SK-N-SH (cell line): ENCODE measurements at regions not wholly inside any gene's neighbourhood (a gene's known extent, or its start where the extent isn't known, plus 50 kb on each side); places are given as distances from the start of the nearest gene placed in this dataset.

Source experiments
- CTCF ChIA-PET: fragments of 300-600, 350-600 bp; formaldehyde crosslinking; extraction: SDS; loops from one replicate; lab custom pipeline; 2021; lab: Yijun Ruan, JAX
- POLR2A ChIA-PET: fragments of 350-600 bp; sonication (Branson Sonifier 250); formaldehyde crosslinking; extraction: SDS; loops from one replicate; lab custom pipeline; 2020; ENCODE audit warnings: antibody characterized with exemption, inconsistent platforms; lab: Yijun Ruan, JAX
- DNase-seq: peaks from one replicate; pipeline ENCODE4 v3.0.0; 2012
- H2AFZ ChIP-seq: fragments of 200-600 bp; sonication (generic); 2 replicates; pipeline ENCODE4 v1.8.1; 2016; ENCODE audit warnings: antibody characterized with exemption, mild to moderate bottlenecking, low read depth
- H3F3A ChIP-seq: fragments of 200-600 bp; sonication (generic); replicated peaks from 2 replicates; pipeline ENCODE3; 2016; ENCODE audit warnings: antibody characterized with exemption, mild to moderate bottlenecking; ENCODE audit not compliant: insufficient read depth
- H3K27ac ChIP-seq, 2 experiments: fragments of 200-500 bp in 1 of 2; fragments of 200-600 bp in 1 of 2; sonication (Bioruptor generic) in 1 of 2; sonication (generic), shearing (Covaris generic) in 1 of 2; 2 replicates each; pipeline versions ENCODE4 v1.5.1 to v1.6.1; 2014 to 2016; ENCODE audit warnings: low read depth in 2 of 2, inconsistent platforms in 1 of 2, low read length in 1 of 2, mild to moderate bottlenecking in 1 of 2, mixed read lengths in 1 of 2
- H3K27me3 ChIP-seq: fragments of 200-600 bp; sonication (generic), shearing (Covaris generic); 2 replicates; pipeline ENCODE4 v1.6.1; 2016; ENCODE audit warnings: mixed run types; ENCODE audit not compliant: insufficient read depth
- H3K36me3 ChIP-seq, 2 experiments: fragments of 200-500 bp in 1 of 2; fragments of 200-600 bp in 1 of 2; sonication (Bioruptor generic) in 1 of 2; sonication (generic) in 1 of 2; replicated peaks in 1 of 2; 2 replicates each; pipeline versions ENCODE3 to v1.5.1; 2014 to 2016; ENCODE audit warnings: low read length in 1 of 2, mild to moderate bottlenecking in 1 of 2; ENCODE audit not compliant: insufficient read depth in 2 of 2, control insufficient read depth in 1 of 2
- H3K4me1 ChIP-seq, 2 experiments: fragments of 200-500 bp in 1 of 2; fragments of 200-600 bp in 1 of 2; sonication (Bioruptor generic) in 1 of 2; sonication (generic), shearing (Covaris generic) in 1 of 2; 2 replicates each; pipeline versions ENCODE4 v1.5.1 to v1.6.1; 2014 to 2016; ENCODE audit warnings: low read depth in 1 of 2, low read length in 1 of 2, mixed run types in 1 of 2; ENCODE audit not compliant: insufficient read depth in 2 of 2, control insufficient read depth in 1 of 2
- H3K4me2 ChIP-seq: fragments of 200-600 bp; sonication (generic), shearing (Covaris generic); 2 replicates; pipeline ENCODE4 v1.6.1; 2017; ENCODE audit warnings: mixed run types
- H3K4me3 ChIP-seq, 2 experiments: fragments of 200-500 bp in 1 of 2; fragments of 200-600 bp in 1 of 2; sonication (Bioruptor generic) in 1 of 2; sonication (generic), shearing (Covaris generic) in 1 of 2; 2 replicates each; pipeline versions ENCODE4 v1.5.1 to v1.8.1; 2014 to 2016; ENCODE audit warnings: low read depth in 2 of 2, inconsistent platforms in 1 of 2, low read length in 1 of 2, mild to moderate bottlenecking in 1 of 2, mixed read lengths in 1 of 2, moderate library complexity in 1 of 2
- H3K79me2 ChIP-seq: fragments of 200-600 bp; sonication (generic); 2 replicates; pipeline ENCODE4 v1.8.1; 2017; ENCODE audit warnings: mild to moderate bottlenecking; ENCODE audit not compliant: insufficient read depth
- H3K9ac ChIP-seq: fragments of 200-600 bp; sonication (generic); 2 replicates; pipeline ENCODE4 v1.6.1; 2017; ENCODE audit warnings: mixed run types
- H3K9me2 ChIP-seq: fragments of 200-600 bp; sonication (generic); 2 replicates; pipeline ENCODE4 v1.6.1; 2017; ENCODE audit warnings: mixed run types
- H3K9me3 ChIP-seq: fragments of 200-600 bp; sonication (generic); 2 replicates; pipeline ENCODE4 v1.6.1; 2017; ENCODE audit warnings: mixed run types, mild to moderate bottlenecking, moderate library complexity
- H4K20me1 ChIP-seq: fragments of 200-600 bp; sonication (generic); 2 replicates; pipeline ENCODE4 v1.6.1; 2017; ENCODE audit warnings: mild to moderate bottlenecking, mixed run types; ENCODE audit not compliant: insufficient read depth
- EP300 ChIP-seq, 2 experiments: IDR thresholded peaks; 2 replicates each; pipeline versions ENCODE4 v1.4.0 to v1.6.1; 2012; ENCODE audit warnings: borderline replicate concordance in 1 of 2, low read depth in 1 of 2, low read length in 1 of 2
- FOXM1 ChIP-seq: IDR thresholded peaks from 2 replicates; pipeline ENCODE4 v1.4.0; 2012; ENCODE audit warnings: low read depth, mild to moderate bottlenecking
- GABPA ChIP-seq: IDR thresholded peaks from 2 replicates; pipeline ENCODE4 v1.4.0; 2012; ENCODE audit warnings: low read depth, mild to moderate bottlenecking
- GATA2 ChIP-seq: sonication (generic); formaldehyde crosslinking; IDR thresholded peaks from 2 replicates; pipeline ENCODE4 v1.5.0; 2020; ENCODE audit warnings: mild to moderate bottlenecking, missing genetic modification reagents
- MXI1 ChIP-seq: IDR thresholded peaks from 2 replicates; pipeline ENCODE4 v1.6.1; 2012; ENCODE audit warnings: mild to moderate bottlenecking, low read depth, low read length, improper control_type of control experiment
- RCOR1 ChIP-seq: fragments of 150-350 bp; IDR thresholded peaks from 2 replicates; pipeline ENCODE4 v1.6.1; 2017; ENCODE audit warnings: antibody characterized with exemption, low read length
- RFX5 ChIP-seq: IDR thresholded peaks from 2 replicates; pipeline ENCODE4 v1.6.1; 2012; ENCODE audit warnings: mild to moderate bottlenecking, improper control_type of control experiment, low read length
- WGBS: methylation state at CpG from one replicate; pipeline ENCODE4 v1.1.6; 2017; ENCODE audit warnings: low lambda C conversion rate; 5-methylcytosine and 5-hydroxymethylcytosine counted together

DNA sequence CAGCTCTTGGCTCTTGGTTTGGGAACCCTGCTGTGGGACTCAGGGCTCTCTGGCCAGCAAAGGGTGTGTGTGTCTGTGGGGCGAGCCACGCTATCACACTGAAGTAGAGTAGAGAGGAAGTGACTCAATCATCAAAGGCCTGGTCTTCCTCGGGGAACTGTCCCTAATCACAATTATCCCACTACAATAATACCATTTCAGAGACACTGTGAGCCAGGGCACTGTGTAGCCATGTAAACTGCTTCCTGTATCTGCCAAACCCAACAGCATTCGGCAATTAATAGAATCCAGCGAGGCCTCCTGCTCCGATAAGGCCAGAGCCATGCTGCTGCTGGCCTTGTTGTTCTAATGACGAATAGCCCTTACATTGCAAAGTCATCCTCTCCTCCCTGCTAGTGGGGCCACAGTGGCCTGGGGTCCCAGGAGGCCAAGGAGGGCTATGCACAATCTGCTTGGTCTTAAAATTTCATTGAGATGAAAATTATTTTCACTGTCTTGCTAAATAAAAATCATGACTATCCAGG is 49.8 kb upstream of the LMO2 start:
- Histone ChIP-seq H3K9me3 (no peaks in the 10 kb centered on the region), H3K4me2 (no peak overlapping the region), H3K9ac (no peak overlapping the region), H3K36me3 (no peaks in the 10 kb centered on the region), H2AFZ (peak overlapping the region; percentile 76), H3K4me1 (peaks cover 8 to 16% of the 10 kb centered on the region in 2 experiments; a peak in 2 of 4 replicates), H3K9me2 (no peaks in the 10 kb centered on the region), H3K79me2 (no peaks in the 10 kb centered on the region), H3K27ac (peak overlapping the region; percentile 13 to 81; a peak in 2 of 4 replicates), H3F3A (no peaks in the 10 kb centered on the region), H3K4me3 (no peak overlapping the region), H3K27me3 (no peaks in the 10 kb centered on the region), H4K20me1 (no peaks in the 10 kb centered on the region)
- DNase-seq = peak; percentile 56
- CTCF ChIA-PET = interaction anchor here (1.4 to 2.3 kb wide), 2 partner anchors 29 to 84 kb away, joined by 3 to 8 read pairs; no protein-coding TSS in a partner anchor
- POLR2A ChIA-PET = no interaction called here
- TF ChIP-seq RCOR1 = peak; percentile 25; the same call in 1 of the 2 replicates
- TF ChIP-seq EP300 (IDR thresholded peaks at IDR 0.05; ENCODE audit: borderline replicate concordance in 1 of 2, low read depth in 1 of 2, low read length in 1 of 2) = 0 out of 4 replicates have a peak, but pooled peaks of 1 of the 2 experiments have one; percentile 14
- TF ChIP-seq GATA2 = no peak; the same call in 1 of the 2 replicates
- TF ChIP-seq RFX5 = no peak
- TF ChIP-seq FOXM1 = no peak
- 0 out of 2 replicates have a peak, but pooled peaks have one; percentile 9 for TF ChIP-seq GABPA
- TF ChIP-seq MXI1 = peak; percentile 35; the same call in 1 of the 2 replicates
- 40% methylated on average over 4 of the region's 7 CpGs for WGBS
